Liver (tissue), 3 donors: ENCODE measurements at regions not wholly inside any gene's neighbourhood (a gene's known extent, or its start where the extent isn't known, plus 50 kb on each side); places are given as distances from the start of the nearest gene placed in this dataset.

Experiments
- CTCF ChIP-seq: fragments of 150-350 bp; IDR thresholded peaks from 2 replicates; pipeline ENCODE4 v1.5.1; 2017; ENCODE audit warnings: improper control_type of control experiment, low read depth, low read length; ENCODE audit not compliant: missing input control
- EGR1 ChIP-seq, 2 donors: IDR thresholded peaks; 2 replicates each; pipeline ENCODE4 v1.6.1; 2016 to 2018; ENCODE audit warnings: antibody characterized with exemption in 2 of 2, low read depth in 2 of 2
- GABPA ChIP-seq, 2 donors: IDR thresholded peaks in 1 of 2; conservative IDR thresholded peaks in 1 of 2; 2 replicates each; pipeline ENCODE4 v1.6.1; 2016; ENCODE audit warnings: antibody characterized with exemption in 2 of 2, mild to moderate bottlenecking in 1 of 2, moderate library complexity in 1 of 2
- HNF4G ChIP-seq: IDR thresholded peaks from 2 replicates; pipeline ENCODE4 v1.6.1; 2016; ENCODE audit warnings: antibody characterized with exemption
- JUND ChIP-seq, 2 donors: IDR thresholded peaks; 2 replicates each; pipeline ENCODE4 v1.6.1; 2016; ENCODE audit warnings: antibody characterized with exemption in 2 of 2
- NR2F2 ChIP-seq: IDR thresholded peaks from 2 replicates; pipeline ENCODE4 v1.6.1; 2016; ENCODE audit warnings: antibody characterized with exemption
- RAD21 ChIP-seq, 2 donors: IDR thresholded peaks; 2 replicates each; pipeline ENCODE4 v1.6.1; 2016; ENCODE audit warnings: antibody characterized with exemption in 2 of 2, mild to moderate bottlenecking in 2 of 2
- TAF1 ChIP-seq: conservative IDR thresholded peaks from 2 replicates; pipeline ENCODE4 v1.6.1; 2016; ENCODE audit warnings: antibody characterized with exemption, mild to moderate bottlenecking
- YY1 ChIP-seq: IDR thresholded peaks from 2 replicates; pipeline ENCODE4 v1.6.1; 2016; ENCODE audit warnings: antibody characterized with exemption, mild to moderate bottlenecking
- ZBTB33 ChIP-seq: IDR thresholded peaks from 2 replicates; pipeline ENCODE4 v1.6.1; 2016; ENCODE audit warnings: antibody characterized with exemption
- TF ChIP-seq, protein P1 (sequence below): IDR thresholded peaks from 2 replicates; pipeline ENCODE4 v1.6.1; 2016; ENCODE audit warnings: antibody characterized with exemption
- TF ChIP-seq, protein P2 (sequence below): IDR thresholded peaks from 2 replicates; pipeline ENCODE4 v1.6.1; 2016; ENCODE audit warnings: antibody characterized with exemption, mild to moderate bottlenecking
- donor health status: healthy.
- donor health status: healthy.

DNA sequence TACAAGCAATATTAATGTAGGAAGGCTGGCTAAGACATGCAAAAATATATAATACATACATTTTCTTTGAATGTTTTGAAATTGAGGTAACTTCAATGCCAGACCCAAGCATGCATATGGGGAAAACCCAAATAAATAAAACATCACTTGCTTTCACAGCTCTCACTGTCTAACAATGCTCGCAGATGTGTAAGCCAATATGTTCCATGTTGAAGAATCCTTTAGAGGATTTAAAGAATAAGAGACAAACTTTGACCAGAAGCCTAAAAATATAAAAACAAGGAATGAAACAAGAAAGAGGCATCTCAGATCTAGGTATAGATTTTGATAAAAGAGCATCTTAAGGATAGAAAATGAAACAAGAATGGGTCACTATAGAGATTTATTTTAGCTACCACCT is 354.2 kb downstream of the CDH10 start:
- TF ChIP-seq GABPA (IDR thresholded peaks at IDR 0.05 in 1 of 2, conservative IDR thresholded peaks at IDR 0.05 in 1 of 2) (no peak), CTCF (no peak), JUND (IDR thresholded peaks at IDR 0.05) (no peak), NR2F2 (no peak), YY1 (no peak), HNF4G (no peak), TAF1 (no peak), ZBTB33 (no peak), RAD21 (IDR thresholded peaks at IDR 0.05) (no peak), EGR1 (IDR thresholded peaks at IDR 0.05; ENCODE audit: low read depth in 2 of 2) (no peak)
- TF ChIP-seq, protein P1, sequence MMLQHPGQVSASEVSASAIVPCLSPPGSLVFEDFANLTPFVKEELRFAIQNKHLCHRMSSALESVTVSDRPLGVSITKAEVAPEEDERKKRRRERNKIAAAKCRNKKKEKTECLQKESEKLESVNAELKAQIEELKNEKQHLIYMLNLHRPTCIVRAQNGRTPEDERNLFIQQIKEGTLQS = no peak
- TF ChIP-seq, protein P2, sequence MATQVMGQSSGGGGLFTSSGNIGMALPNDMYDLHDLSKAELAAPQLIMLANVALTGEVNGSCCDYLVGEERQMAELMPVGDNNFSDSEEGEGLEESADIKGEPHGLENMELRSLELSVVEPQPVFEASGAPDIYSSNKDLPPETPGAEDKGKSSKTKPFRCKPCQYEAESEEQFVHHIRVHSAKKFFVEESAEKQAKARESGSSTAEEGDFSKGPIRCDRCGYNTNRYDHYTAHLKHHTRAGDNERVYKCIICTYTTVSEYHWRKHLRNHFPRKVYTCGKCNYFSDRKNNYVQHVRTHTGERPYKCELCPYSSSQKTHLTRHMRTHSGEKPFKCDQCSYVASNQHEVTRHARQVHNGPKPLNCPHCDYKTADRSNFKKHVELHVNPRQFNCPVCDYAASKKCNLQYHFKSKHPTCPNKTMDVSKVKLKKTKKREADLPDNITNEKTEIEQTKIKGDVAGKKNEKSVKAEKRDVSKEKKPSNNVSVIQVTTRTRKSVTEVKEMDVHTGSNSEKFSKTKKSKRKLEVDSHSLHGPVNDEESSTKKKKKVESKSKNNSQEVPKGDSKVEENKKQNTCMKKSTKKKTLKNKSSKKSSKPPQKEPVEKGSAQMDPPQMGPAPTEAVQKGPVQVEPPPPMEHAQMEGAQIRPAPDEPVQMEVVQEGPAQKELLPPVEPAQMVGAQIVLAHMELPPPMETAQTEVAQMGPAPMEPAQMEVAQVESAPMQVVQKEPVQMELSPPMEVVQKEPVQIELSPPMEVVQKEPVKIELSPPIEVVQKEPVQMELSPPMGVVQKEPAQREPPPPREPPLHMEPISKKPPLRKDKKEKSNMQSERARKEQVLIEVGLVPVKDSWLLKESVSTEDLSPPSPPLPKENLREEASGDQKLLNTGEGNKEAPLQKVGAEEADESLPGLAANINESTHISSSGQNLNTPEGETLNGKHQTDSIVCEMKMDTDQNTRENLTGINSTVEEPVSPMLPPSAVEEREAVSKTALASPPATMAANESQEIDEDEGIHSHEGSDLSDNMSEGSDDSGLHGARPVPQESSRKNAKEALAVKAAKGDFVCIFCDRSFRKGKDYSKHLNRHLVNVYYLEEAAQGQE = no peak
